ENCODE measurements at regions not wholly inside any gene's neighbourhood (a gene's known extent, or its start where the extent isn't known, plus 50 kb on each side); places are given as distances from the start of the nearest gene placed in this dataset.

DNA sequence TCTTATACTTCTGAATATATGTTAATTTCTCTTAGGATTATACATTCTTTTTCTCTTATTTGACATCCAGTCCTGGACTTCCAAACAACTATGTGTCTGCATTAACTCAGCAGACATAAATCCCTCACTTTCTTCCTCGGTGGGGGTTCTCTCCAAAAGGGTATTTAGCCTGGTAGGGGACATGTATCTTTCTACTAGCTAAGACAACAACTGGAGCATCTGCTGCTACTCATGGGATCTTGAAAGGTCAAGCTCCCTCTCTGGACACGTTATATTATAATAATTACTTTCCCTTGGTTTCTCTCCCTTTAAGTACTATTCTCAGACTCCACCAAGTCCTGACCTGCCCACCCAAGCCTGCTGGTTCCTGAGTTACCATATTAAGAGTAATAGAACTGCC is 983.7 kb upstream of the FLRT2 start (continued):
- TF ChIP-seq, protein P1, sequence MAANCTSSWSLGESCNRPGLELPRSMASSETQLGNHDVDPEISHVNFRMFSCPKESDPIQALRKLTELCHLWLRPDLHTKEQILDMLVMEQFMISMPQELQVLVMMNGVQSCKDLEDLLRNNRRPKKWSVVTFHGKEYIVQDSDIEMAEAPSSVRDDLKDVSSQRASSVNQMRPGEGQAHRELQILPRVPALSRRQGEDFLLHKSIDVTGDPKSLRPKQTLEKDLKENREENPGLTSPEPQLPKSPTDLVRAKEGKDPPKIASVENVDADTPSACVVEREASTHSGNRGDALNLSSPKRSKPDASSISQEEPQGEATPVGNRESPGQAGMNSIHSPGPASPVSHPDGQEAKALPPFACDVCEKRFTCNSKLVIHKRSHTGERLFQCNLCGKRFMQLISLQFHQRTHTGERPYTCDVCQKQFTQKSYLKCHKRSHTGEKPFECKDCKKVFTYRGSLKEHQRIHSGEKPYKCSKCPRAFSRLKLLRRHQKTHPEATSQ (tag by site-specific recombination; IDR thresholded peaks at IDR 0.05), result no peak
- no peak for TF ChIP-seq ZFP3 (tag by site-specific recombination; IDR thresholded peaks at IDR 0.05; ENCODE audit: low read depth)
- TF ChIP-seq ZNF354C (tag by site-specific recombination; IDR thresholded peaks at IDR 0.05; ENCODE audit: borderline replicate concordance, low read depth), result no peak
- no peak for TF ChIP-seq FEZF1 (tag by site-specific recombination; IDR thresholded peaks at IDR 0.05)
- no peak for TF ChIP-seq SCRT1 (tag by site-specific recombination; IDR thresholded peaks at IDR 0.05; ENCODE audit: borderline replicate concordance)
- TF ChIP-seq, protein P2, sequence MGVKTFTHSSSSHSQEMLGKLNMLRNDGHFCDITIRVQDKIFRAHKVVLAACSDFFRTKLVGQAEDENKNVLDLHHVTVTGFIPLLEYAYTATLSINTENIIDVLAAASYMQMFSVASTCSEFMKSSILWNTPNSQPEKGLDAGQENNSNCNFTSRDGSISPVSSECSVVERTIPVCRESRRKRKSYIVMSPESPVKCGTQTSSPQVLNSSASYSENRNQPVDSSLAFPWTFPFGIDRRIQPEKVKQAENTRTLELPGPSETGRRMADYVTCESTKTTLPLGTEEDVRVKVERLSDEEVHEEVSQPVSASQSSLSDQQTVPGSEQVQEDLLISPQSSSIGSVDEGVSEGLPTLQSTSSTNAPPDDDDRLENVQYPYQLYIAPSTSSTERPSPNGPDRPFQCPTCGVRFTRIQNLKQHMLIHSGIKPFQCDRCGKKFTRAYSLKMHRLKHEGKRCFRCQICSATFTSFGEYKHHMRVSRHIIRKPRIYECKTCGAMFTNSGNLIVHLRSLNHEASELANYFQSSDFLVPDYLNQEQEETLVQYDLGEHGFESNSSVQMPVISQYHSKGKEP (tag by site-specific recombination; IDR thresholded peaks at IDR 0.05), result no peak
- TF ChIP-seq ZBTB1 (tag by site-specific recombination; IDR thresholded peaks at IDR 0.05), result no peak
- TF ChIP-seq ZFHX2 (tag by site-specific recombination; conservative IDR thresholded peaks at IDR 0.05), result no peak
- no peak for TF ChIP-seq ZNF571 (tag by site-specific recombination; IDR thresholded peaks at IDR 0.05)

DNA sequence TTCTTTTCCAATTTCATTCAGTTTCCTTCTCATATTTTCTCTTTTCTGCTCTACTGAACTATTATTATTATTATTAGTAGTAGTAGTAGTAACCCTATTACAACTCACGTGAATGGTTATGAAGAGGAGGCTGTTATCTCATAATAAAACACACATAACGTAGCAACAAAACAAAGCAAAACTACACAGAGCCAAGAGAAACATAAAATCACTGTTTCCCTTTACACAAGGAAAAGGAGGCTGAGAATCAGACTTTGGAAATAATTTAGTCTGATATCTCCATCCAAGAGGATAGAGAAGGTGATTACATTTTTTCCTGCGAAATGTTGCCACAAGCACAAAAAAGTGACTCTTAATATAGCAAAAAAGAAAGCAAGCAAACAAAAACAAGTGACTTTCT is 975.8 kb upstream of the FLRT2 start:
- POLR2A ChIA-PET, result no interaction called here
- CTCF ChIA-PET, result no interaction called here

GRCh38 chr14:84555493-84555892 is 974.5 kb upstream of the FLRT2 start:
- CTCF ChIA-PET, result no interaction called here
- POLR2A ChIA-PET, result no interaction called here

More for the DNA sequence above, 975.8 kb upstream of the FLRT2 start:
- Histone ChIP-seq H3K27ac (ENCODE audit: extremely low read depth, low read depth, low read length) (no peak overlapping the region), H3K4me3 (ENCODE audit: low read depth, low read length) (no peak overlapping the region), H3K4me1 (ENCODE audit: control insufficient read depth, insufficient read depth, low read length) (no peaks in the 10 kb centered on the region), H3K36me3 (ENCODE audit: control insufficient read depth in 2 of 2, insufficient read depth in 1 of 2, low read length in 2 of 2) (no peaks in the 10 kb centered on the region), H3K9me3 (ENCODE audit: control insufficient read depth, insufficient read depth, low read depth, low read length) (no peaks in the 10 kb centered on the region)
- TF ChIP-seq SALL2 (tag by site-specific recombination; IDR thresholded peaks at IDR 0.05; ENCODE audit: borderline replicate concordance) (no peak), ZNF175 (tag by site-specific recombination; IDR thresholded peaks at IDR 0.05) (no peak), ZNF426 (tag by site-specific recombination; IDR thresholded peaks at IDR 0.05) (no peak), YY1 (tag by site-specific recombination; IDR thresholded peaks at IDR 0.05) (no peak), ZSCAN30 (tag by site-specific recombination; IDR thresholded peaks at IDR 0.05) (no peak), ZNF132 (tag by site-specific recombination; IDR thresholded peaks at IDR 0.05; ENCODE audit: borderline replicate concordance) (no peak), SCRT1 (tag by site-specific recombination; IDR thresholded peaks at IDR 0.05; ENCODE audit: borderline replicate concordance) (no peak), ZNF302 (tag by site-specific recombination; IDR thresholded peaks at IDR 0.05; ENCODE audit: low read depth) (no peak), ZNF701 (tag by site-specific recombination; IDR thresholded peaks at IDR 0.05) (no peak), ZNF324 (tag by site-specific recombination; IDR thresholded peaks at IDR 0.05) (no peak), OSR2 (tag by site-specific recombination; IDR thresholded peaks at IDR 0.05) (no peak), ZNF112 (tag by site-specific recombination; IDR thresholded peaks at IDR 0.05) (no peak), KLF9 (tag by site-specific recombination; IDR thresholded peaks at IDR 0.05; ENCODE audit: low read depth) (no peak), ZNF677 (tag by site-specific recombination; IDR thresholded peaks at IDR 0.05) (no peak)
- TF ChIP-seq, protein P3, sequence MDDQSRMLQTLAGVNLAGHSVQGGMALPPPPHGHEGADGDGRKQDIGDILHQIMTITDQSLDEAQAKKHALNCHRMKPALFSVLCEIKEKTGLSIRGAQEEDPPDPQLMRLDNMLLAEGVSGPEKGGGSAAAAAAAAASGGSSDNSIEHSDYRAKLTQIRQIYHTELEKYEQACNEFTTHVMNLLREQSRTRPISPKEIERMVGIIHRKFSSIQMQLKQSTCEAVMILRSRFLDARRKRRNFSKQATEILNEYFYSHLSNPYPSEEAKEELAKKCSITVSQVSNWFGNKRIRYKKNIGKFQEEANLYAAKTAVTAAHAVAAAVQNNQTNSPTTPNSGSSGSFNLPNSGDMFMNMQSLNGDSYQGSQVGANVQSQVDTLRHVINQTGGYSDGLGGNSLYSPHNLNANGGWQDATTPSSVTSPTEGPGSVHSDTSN (CRISPR knock-in tag; IDR thresholded peaks at IDR 0.05), result no peak
- TF ChIP-seq, protein P4, sequence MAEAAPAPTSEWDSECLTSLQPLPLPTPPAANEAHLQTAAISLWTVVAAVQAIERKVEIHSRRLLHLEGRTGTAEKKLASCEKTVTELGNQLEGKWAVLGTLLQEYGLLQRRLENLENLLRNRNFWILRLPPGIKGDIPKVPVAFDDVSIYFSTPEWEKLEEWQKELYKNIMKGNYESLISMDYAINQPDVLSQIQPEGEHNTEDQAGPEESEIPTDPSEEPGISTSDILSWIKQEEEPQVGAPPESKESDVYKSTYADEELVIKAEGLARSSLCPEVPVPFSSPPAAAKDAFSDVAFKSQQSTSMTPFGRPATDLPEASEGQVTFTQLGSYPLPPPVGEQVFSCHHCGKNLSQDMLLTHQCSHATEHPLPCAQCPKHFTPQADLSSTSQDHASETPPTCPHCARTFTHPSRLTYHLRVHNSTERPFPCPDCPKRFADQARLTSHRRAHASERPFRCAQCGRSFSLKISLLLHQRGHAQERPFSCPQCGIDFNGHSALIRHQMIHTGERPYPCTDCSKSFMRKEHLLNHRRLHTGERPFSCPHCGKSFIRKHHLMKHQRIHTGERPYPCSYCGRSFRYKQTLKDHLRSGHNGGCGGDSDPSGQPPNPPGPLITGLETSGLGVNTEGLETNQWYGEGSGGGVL (tag by site-specific recombination; IDR thresholded peaks at IDR 0.05), result no peak

More at GRCh38 chr14:84555493-84555892, 974.5 kb upstream of the FLRT2 start:
- no peaks in the 10 kb centered on the region for H3K4me1 ChIP-seq (ENCODE audit: control insufficient read depth, insufficient read depth, low read length)
- no peaks in the 10 kb centered on the region for H3K36me3 ChIP-seq (ENCODE audit: control insufficient read depth in 2 of 2, insufficient read depth in 1 of 2, low read length in 2 of 2)
- H3K27ac ChIP-seq (ENCODE audit: extremely low read depth, low read depth, low read length), result no peak overlapping the region
- no peak overlapping the region for H3K4me3 ChIP-seq (ENCODE audit: low read depth, low read length)
- no peak for TF ChIP-seq SCRT2 (tag by site-specific recombination; IDR thresholded peaks at IDR 0.05)
- TF ChIP-seq, protein P2 (tag by site-specific recombination; IDR thresholded peaks at IDR 0.05), result no peak
- TF ChIP-seq ZNF623 (tag by site-specific recombination; IDR thresholded peaks at IDR 0.05), result no peak
- no peak for TF ChIP-seq ZNF280C (tag by site-specific recombination; IDR thresholded peaks at IDR 0.05)
- no peak for TF ChIP-seq ZNF791 (tag by site-specific recombination; IDR thresholded peaks at IDR 0.05)
- no peak for TF ChIP-seq ZBTB7A (tag by site-specific recombination; IDR thresholded peaks at IDR 0.05; ENCODE audit: low read depth)
- no peaks in the 10 kb centered on the region for H3K9me3 ChIP-seq (ENCODE audit: control insufficient read depth, insufficient read depth, low read depth, low read length)
